ENCODE measurements at regions not wholly inside any gene's neighbourhood (a gene's known extent, or its start where the extent isn't known, plus 50 kb on each side); places are given as distances from the start of the nearest gene placed in this dataset.

DNA sequence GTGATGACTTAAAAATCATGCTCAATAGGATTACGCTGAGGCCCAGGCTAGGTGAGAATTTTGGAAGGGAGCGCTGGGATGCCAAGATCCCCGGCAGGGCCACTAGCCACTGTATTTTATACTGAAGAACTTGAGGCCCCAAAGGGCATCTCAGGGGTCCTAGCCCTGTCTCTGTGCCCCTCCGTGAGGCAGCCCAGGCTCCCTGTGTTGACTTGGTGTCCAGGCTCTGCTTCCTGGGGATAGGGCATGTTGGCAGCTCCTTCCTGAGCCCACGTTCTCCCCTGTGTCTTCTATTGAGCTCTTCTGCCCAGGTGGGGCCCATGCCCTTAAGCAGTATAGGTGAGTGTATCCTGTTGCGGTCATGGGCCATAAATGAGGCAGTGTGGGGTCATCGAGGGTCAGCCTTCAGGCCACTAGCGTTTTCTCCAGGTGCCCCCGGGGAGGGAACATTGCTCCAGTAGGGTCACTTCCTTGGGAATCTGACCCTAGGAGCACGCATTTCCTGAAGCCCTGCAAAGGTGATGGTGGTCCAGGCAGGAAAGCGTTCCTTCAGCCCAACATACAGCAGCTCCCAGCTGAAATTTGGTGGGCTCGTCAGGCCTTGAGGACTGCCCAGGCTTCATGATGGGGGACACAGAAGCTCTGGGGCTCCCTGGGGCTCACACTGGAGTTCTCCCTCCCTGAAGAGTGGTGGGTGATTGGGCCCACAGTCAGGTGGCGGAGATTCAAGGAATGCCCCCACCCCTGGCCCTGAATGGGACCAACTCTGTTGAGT, 189.4 kb downstream of the UBE3A start:
- TF ChIP-seq ZFP30 (CRISPR knock-in tag; IDR thresholded peaks at IDR 0.05) (no peak), ZNF70 (CRISPR knock-in tag; IDR thresholded peaks at IDR 0.05) (no peak), BACH2 (CRISPR knock-in tag; IDR thresholded peaks at IDR 0.05; ENCODE audit: borderline replicate concordance) (no peak), GLIS3 (CRISPR knock-in tag; IDR thresholded peaks at IDR 0.05) (no peak), PPARA (CRISPR knock-in tag; IDR thresholded peaks at IDR 0.05; ENCODE audit: borderline replicate concordance) (no peak), ZC3H10 (CRISPR knock-in tag; IDR thresholded peaks at IDR 0.05) (no peak), CSDC2 (CRISPR knock-in tag; IDR thresholded peaks at IDR 0.05) (no peak), ZNF8 (CRISPR knock-in tag; IDR thresholded peaks at IDR 0.05) (no peak)
- TF ChIP-seq, protein P1, sequence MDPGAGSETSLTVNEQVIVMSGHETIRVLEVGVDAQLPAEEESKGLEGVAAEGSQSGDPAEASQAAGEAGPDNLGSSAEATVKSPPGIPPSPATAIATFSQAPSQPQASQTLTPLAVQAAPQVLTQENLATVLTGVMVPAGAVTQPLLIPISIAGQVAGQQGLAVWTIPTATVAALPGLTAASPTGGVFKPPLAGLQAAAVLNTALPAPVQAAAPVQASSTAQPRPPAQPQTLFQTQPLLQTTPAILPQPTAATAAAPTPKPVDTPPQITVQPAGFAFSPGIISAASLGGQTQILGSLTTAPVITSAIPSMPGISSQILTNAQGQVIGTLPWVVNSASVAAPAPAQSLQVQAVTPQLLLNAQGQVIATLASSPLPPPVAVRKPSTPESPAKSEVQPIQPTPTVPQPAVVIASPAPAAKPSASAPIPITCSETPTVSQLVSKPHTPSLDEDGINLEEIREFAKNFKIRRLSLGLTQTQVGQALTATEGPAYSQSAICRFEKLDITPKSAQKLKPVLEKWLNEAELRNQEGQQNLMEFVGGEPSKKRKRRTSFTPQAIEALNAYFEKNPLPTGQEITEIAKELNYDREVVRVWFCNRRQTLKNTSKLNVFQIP (CRISPR knock-in tag; IDR thresholded peaks at IDR 0.05; ENCODE audit: borderline replicate concordance, low read depth): no peak
- TF ChIP-seq, protein P2, sequence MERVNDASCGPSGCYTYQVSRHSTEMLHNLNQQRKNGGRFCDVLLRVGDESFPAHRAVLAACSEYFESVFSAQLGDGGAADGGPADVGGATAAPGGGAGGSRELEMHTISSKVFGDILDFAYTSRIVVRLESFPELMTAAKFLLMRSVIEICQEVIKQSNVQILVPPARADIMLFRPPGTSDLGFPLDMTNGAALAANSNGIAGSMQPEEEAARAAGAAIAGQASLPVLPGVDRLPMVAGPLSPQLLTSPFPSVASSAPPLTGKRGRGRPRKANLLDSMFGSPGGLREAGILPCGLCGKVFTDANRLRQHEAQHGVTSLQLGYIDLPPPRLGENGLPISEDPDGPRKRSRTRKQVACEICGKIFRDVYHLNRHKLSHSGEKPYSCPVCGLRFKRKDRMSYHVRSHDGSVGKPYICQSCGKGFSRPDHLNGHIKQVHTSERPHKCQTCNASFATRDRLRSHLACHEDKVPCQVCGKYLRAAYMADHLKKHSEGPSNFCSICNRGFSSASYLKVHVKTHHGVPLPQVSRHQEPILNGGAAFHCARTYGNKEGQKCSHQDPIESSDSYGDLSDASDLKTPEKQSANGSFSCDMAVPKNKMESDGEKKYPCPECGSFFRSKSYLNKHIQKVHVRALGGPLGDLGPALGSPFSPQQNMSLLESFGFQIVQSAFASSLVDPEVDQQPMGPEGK (CRISPR knock-in tag; IDR thresholded peaks at IDR 0.05; ENCODE audit: borderline replicate concordance): no peak
- TF ChIP-seq, protein P3, sequence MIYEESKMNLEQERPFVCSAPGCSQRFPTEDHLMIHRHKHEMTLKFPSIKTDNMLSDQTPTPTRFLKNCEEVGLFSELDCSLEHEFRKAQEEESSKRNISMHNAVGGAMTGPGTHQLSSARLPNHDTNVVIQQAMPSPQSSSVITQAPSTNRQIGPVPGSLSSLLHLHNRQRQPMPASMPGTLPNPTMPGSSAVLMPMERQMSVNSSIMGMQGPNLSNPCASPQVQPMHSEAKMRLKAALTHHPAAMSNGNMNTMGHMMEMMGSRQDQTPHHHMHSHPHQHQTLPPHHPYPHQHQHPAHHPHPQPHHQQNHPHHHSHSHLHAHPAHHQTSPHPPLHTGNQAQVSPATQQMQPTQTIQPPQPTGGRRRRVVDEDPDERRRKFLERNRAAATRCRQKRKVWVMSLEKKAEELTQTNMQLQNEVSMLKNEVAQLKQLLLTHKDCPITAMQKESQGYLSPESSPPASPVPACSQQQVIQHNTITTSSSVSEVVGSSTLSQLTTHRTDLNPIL (CRISPR knock-in tag; IDR thresholded peaks at IDR 0.05; ENCODE audit: low read depth): no peak
